ENCODE measurements at regions not wholly inside any gene's neighbourhood (a gene's known extent, or its start where the extent isn't known, plus 50 kb on each side); places are given as distances from the start of the nearest gene placed in this dataset.

GRCh38 chr6:98260382-98260781 is 574.0 kb upstream of the POU3F2 start:
- TF ChIP-seq YY1 (IDR thresholded peaks at IDR 0.05; ENCODE audit: insufficient read depth, insufficient read length) (no peak), SUZ12 (IDR thresholded peaks at IDR 0.05; ENCODE audit: extremely low read depth, insufficient read depth, insufficient read length) (no peak), ZNF274 (IDR thresholded peaks at IDR 0.05; ENCODE audit: low read depth, low read length) (no peak)
- no peaks in the 10 kb centered on the region for H3K9me3 ChIP-seq (ENCODE audit: insufficient read depth, low read length)
- H3K27me3 ChIP-seq (ENCODE audit: insufficient read depth, insufficient read length): no peaks in the 10 kb centered on the region
- H3K9ac ChIP-seq (ENCODE audit: insufficient read length, low read depth): no peak overlapping the region
- H3K36me3 ChIP-seq (ENCODE audit: insufficient read depth, insufficient read length, low read length): no peaks in the 10 kb centered on the region
- DNase-seq (ENCODE audit: low read depth, low spot score): no peak
- H3K4me3 ChIP-seq (ENCODE audit: insufficient read length, low read depth): no peak overlapping the region
- no peaks in the 10 kb centered on the region for H3K4me1 ChIP-seq (ENCODE audit: insufficient read depth, insufficient read length)

- no peak overlapping the region for H3K4me3 ChIP-seq (ENCODE audit: insufficient read length, low read depth)
- H3K27me3 ChIP-seq (ENCODE audit: insufficient read depth, insufficient read length): no peaks in the 10 kb centered on the region
- H3K9me3 ChIP-seq (ENCODE audit: insufficient read depth, low read length): no peaks in the 10 kb centered on the region
- no peaks in the 10 kb centered on the region for H3K4me1 ChIP-seq (ENCODE audit: insufficient read depth, insufficient read length)
- H3K36me3 ChIP-seq (ENCODE audit: insufficient read depth, insufficient read length, low read length): no peaks in the 10 kb centered on the region
- TF ChIP-seq SUZ12 (IDR thresholded peaks at IDR 0.05; ENCODE audit: extremely low read depth, insufficient read depth, insufficient read length) (no peak), YY1 (IDR thresholded peaks at IDR 0.05; ENCODE audit: insufficient read depth, insufficient read length) (no peak), ZNF274 (IDR thresholded peaks at IDR 0.05; ENCODE audit: low read depth, low read length) (no peak)
- no peak overlapping the region for H3K9ac ChIP-seq (ENCODE audit: insufficient read length, low read depth)
- no peak for DNase-seq (ENCODE audit: low read depth, low spot score)
Measured at GRCh38 chr6:98272060-98272459, 562.3 kb upstream of the POU3F2 start.

GRCh38 chr6:98274691-98275090 is 559.7 kb upstream of the POU3F2 start:
- H3K27me3 ChIP-seq (ENCODE audit: insufficient read depth, insufficient read length): no peaks in the 10 kb centered on the region
- no peaks in the 10 kb centered on the region for H3K4me1 ChIP-seq (ENCODE audit: insufficient read depth, insufficient read length)
- H3K36me3 ChIP-seq (ENCODE audit: insufficient read depth, insufficient read length, low read length): no peaks in the 10 kb centered on the region
- TF ChIP-seq YY1 (IDR thresholded peaks at IDR 0.05; ENCODE audit: insufficient read depth, insufficient read length) (no peak), ZNF274 (IDR thresholded peaks at IDR 0.05; ENCODE audit: low read depth, low read length) (no peak), SUZ12 (IDR thresholded peaks at IDR 0.05; ENCODE audit: extremely low read depth, insufficient read depth, insufficient read length) (no peak)
- H3K9ac ChIP-seq (ENCODE audit: insufficient read length, low read depth): no peak overlapping the region
- DNase-seq (ENCODE audit: low read depth, low spot score): no peak
- H3K9me3 ChIP-seq (ENCODE audit: insufficient read depth, low read length): no peaks in the 10 kb centered on the region
- H3K4me3 ChIP-seq (ENCODE audit: insufficient read length, low read depth): no peak overlapping the region

- no peak overlapping the region for H3K9ac ChIP-seq (ENCODE audit: insufficient read length, low read depth)
- no peaks in the 10 kb centered on the region for H3K36me3 ChIP-seq (ENCODE audit: insufficient read depth, insufficient read length, low read length)
- no peaks in the 10 kb centered on the region for H3K9me3 ChIP-seq (ENCODE audit: insufficient read depth, low read length)
- H3K27me3 ChIP-seq (ENCODE audit: insufficient read depth, insufficient read length): no peaks in the 10 kb centered on the region
- DNase-seq (ENCODE audit: low read depth, low spot score): no peak
- no peaks in the 10 kb centered on the region for H3K4me1 ChIP-seq (ENCODE audit: insufficient read depth, insufficient read length)
- TF ChIP-seq ZNF274 (IDR thresholded peaks at IDR 0.05; ENCODE audit: low read depth, low read length): no peak
- no peak for TF ChIP-seq YY1 (IDR thresholded peaks at IDR 0.05; ENCODE audit: insufficient read depth, insufficient read length)
- no peak for TF ChIP-seq SUZ12 (IDR thresholded peaks at IDR 0.05; ENCODE audit: extremely low read depth, insufficient read depth, insufficient read length)
- H3K4me3 ChIP-seq (ENCODE audit: insufficient read length, low read depth): no peak overlapping the region
Measured at GRCh38 chr6:98280492-98280891, 553.9 kb upstream of the POU3F2 start.

GRCh38 chr6:98286620-98287019 is 547.8 kb upstream of the POU3F2 start:
- no peak for TF ChIP-seq ZNF274 (IDR thresholded peaks at IDR 0.05; ENCODE audit: low read depth, low read length)
- TF ChIP-seq YY1 (IDR thresholded peaks at IDR 0.05; ENCODE audit: insufficient read depth, insufficient read length): no peak
- TF ChIP-seq SUZ12 (IDR thresholded peaks at IDR 0.05; ENCODE audit: extremely low read depth, insufficient read depth, insufficient read length): no peak
- no peaks in the 10 kb centered on the region for H3K36me3 ChIP-seq (ENCODE audit: insufficient read depth, insufficient read length, low read length)
- no peak for DNase-seq (ENCODE audit: low read depth, low spot score)
- H3K27me3 ChIP-seq (ENCODE audit: insufficient read depth, insufficient read length): no peaks in the 10 kb centered on the region
- no peak overlapping the region for H3K4me3 ChIP-seq (ENCODE audit: insufficient read length, low read depth)
- no peak overlapping the region for H3K9ac ChIP-seq (ENCODE audit: insufficient read length, low read depth)
- no peaks in the 10 kb centered on the region for H3K4me1 ChIP-seq (ENCODE audit: insufficient read depth, insufficient read length)
- no peaks in the 10 kb centered on the region for H3K9me3 ChIP-seq (ENCODE audit: insufficient read depth, low read length)

GRCh38 chr6:98287876-98288275 is 546.5 kb upstream of the POU3F2 start:
- TF ChIP-seq ZNF274 (IDR thresholded peaks at IDR 0.05; ENCODE audit: low read depth, low read length): no peak
- no peak for TF ChIP-seq SUZ12 (IDR thresholded peaks at IDR 0.05; ENCODE audit: extremely low read depth, insufficient read depth, insufficient read length)
- TF ChIP-seq YY1 (IDR thresholded peaks at IDR 0.05; ENCODE audit: insufficient read depth, insufficient read length): no peak
- no peaks in the 10 kb centered on the region for H3K4me1 ChIP-seq (ENCODE audit: insufficient read depth, insufficient read length)
- H3K4me3 ChIP-seq (ENCODE audit: insufficient read length, low read depth): no peak overlapping the region
- no peaks in the 10 kb centered on the region for H3K9me3 ChIP-seq (ENCODE audit: insufficient read depth, low read length)
- H3K36me3 ChIP-seq (ENCODE audit: insufficient read depth, insufficient read length, low read length): no peaks in the 10 kb centered on the region
- no peaks in the 10 kb centered on the region for H3K27me3 ChIP-seq (ENCODE audit: insufficient read depth, insufficient read length)
- no peak overlapping the region for H3K9ac ChIP-seq (ENCODE audit: insufficient read length, low read depth)
- DNase-seq (ENCODE audit: low read depth, low spot score): no peak

- Histone ChIP-seq H3K4me1 (ENCODE audit: insufficient read depth, insufficient read length) (no peaks in the 10 kb centered on the region), H3K27me3 (ENCODE audit: insufficient read depth, insufficient read length) (no peaks in the 10 kb centered on the region), H3K36me3 (ENCODE audit: insufficient read depth, insufficient read length, low read length) (no peaks in the 10 kb centered on the region), H3K4me3 (ENCODE audit: insufficient read length, low read depth) (no peak overlapping the region), H3K9ac (ENCODE audit: insufficient read length, low read depth) (no peak overlapping the region), H3K9me3 (ENCODE audit: insufficient read depth, low read length) (no peaks in the 10 kb centered on the region)
- TF ChIP-seq YY1 (IDR thresholded peaks at IDR 0.05; ENCODE audit: insufficient read depth, insufficient read length) (no peak), ZNF274 (IDR thresholded peaks at IDR 0.05; ENCODE audit: low read depth, low read length) (no peak), SUZ12 (IDR thresholded peaks at IDR 0.05; ENCODE audit: extremely low read depth, insufficient read depth, insufficient read length) (no peak)
- no peak for DNase-seq (ENCODE audit: low read depth, low spot score)
Measured at GRCh38 chr6:98292810-98293209, 541.6 kb upstream of the POU3F2 start.
